ENCODE measurements at regions not wholly inside any gene's neighbourhood (a gene's known extent, or its start where the extent isn't known, plus 50 kb on each side); places are given as distances from the start of the nearest gene placed in this dataset.

DNA sequence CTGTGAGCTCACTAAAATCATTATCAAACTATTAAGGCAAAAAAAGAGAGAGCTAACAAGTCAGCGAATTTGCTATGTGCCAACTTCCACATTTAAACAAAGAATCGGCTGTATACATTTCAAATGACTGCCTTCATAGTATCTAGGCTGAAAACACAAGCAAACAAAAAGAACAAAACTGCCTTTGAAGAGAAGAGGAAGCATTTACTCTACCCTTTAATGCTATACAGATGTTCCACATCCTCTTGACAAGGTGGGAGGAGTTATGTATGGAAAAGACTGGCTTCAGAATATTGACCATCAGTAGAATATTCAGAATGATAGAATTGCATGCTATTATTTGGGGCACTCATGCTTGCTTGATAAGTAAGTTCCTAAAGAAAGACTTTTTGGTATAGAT, 741.7 kb downstream of the PLCL1 start:
- TF ChIP-seq POLR2A (IDR thresholded peaks at IDR 0.05): no peak
- no peak for TF ChIP-seq CTCF (IDR thresholded peaks at IDR 0.05)

Data from thyroid gland (tissue), 4 donors.